ENCODE measurements at regions not wholly inside any gene's neighbourhood (a gene's known extent, or its start where the extent isn't known, plus 50 kb on each side); places are given as distances from the start of the nearest gene placed in this dataset.

DNA sequence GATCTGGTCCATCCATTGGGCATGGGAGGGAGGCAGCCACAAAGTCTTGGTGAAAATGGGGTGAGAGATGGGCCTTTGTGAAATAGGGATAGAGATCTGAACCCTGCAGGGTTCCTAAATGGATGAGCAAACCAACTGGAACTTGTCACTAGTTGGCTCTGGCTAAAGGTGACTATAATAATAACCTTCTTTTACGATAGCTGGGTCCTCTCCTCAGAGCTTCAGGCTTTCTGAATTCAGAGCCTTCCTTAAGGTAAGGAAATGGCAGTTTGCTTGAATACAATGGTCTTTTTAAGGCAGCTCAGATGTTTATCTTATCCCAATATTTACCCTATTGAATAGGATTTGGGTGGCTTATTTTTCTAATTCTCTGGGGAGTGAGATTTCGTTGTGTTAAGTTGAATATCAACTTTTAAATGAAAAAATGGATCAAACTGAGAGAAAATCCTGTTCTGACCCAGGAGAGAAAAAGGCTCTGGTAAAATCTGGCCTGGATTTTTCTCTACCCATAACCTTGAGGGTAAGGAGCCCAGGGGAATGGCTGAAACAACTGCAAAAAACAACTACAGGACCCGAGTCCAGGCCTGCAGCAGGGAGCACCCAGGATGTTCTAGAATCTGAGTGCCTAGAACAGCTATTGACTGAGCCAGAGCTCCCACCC, 61.1 kb upstream of the CXCR4 start:
- H3K9ac ChIP-seq = no peak overlapping the region
- H3K9me3 ChIP-seq (ENCODE audit: control insufficient read depth, low read length) = no peaks in the 10 kb centered on the region
- no peaks in the 10 kb centered on the region for H3K27me3 ChIP-seq (ENCODE audit: control insufficient read depth, insufficient read depth, low read length)
- H3K4me2 ChIP-seq (ENCODE audit: low read length) = no peak overlapping the region
- TF ChIP-seq CTCF (IDR thresholded peaks at IDR 0.05) = no peak
- H2AFZ ChIP-seq = no peak overlapping the region
- no peak overlapping the region for H3K4me3 ChIP-seq (ENCODE audit: low read depth, low read length)
- no peaks in the 10 kb centered on the region for H3K36me3 ChIP-seq (ENCODE audit: control insufficient read depth, insufficient read depth, low read length)
- no peak overlapping the region for H3K27ac ChIP-seq
- H3K79me2 ChIP-seq = no peaks in the 10 kb centered on the region
- H3K4me1 ChIP-seq = no peaks in the 10 kb centered on the region

- no peaks in the 10 kb centered on the region for H3K36me3 ChIP-seq (ENCODE audit: control insufficient read depth, insufficient read depth, low read length)
Observed at GRCh38 chr2:136175868-136176267, 57.9 kb upstream of the CXCR4 start.

DNA sequence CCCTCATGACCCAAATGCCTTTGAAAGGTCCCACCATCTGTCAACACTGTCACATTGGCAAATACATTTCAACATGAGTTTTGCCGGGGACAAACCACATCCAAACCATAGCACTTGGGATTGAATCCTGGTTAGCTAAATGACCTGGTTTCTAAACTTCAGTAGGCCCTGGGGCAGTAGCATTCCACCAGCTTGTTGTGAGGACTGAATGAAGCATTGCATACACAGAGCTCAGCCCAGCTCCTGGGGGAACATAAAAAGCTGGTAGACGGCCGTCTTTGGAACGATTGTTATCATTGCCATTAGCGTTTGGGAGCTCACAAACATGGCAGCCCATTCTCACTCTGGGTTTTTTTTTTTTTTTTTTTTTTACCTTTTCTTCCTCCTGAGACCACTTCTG, 57.5 kb upstream of the CXCR4 start:
- Histone ChIP-seq H3K27ac (no peak overlapping the region), H3K79me2 (no peaks in the 10 kb centered on the region), H3K4me3 (ENCODE audit: low read depth, low read length) (no peak overlapping the region), H3K27me3 (ENCODE audit: control insufficient read depth, insufficient read depth, low read length) (no peaks in the 10 kb centered on the region), H3K4me1 (no peaks in the 10 kb centered on the region), H3K36me3 (ENCODE audit: control insufficient read depth, insufficient read depth, low read length) (no peaks in the 10 kb centered on the region), H3K9ac (no peak overlapping the region), H2AFZ (no peak overlapping the region), H3K9me3 (ENCODE audit: control insufficient read depth, low read length) (no peaks in the 10 kb centered on the region), H3K4me2 (ENCODE audit: low read length) (no peak overlapping the region)
- TF ChIP-seq CTCF (IDR thresholded peaks at IDR 0.05) = no peak

More at GRCh38 chr2:136175868-136176267, 57.9 kb upstream of the CXCR4 start:
- Histone ChIP-seq H3K27me3 (ENCODE audit: control insufficient read depth, insufficient read depth, low read length) (no peaks in the 10 kb centered on the region), H3K4me1 (no peaks in the 10 kb centered on the region), H3K9ac (no peak overlapping the region), H3K9me3 (ENCODE audit: control insufficient read depth, low read length) (no peaks in the 10 kb centered on the region), H2AFZ (no peak overlapping the region), H3K4me2 (ENCODE audit: low read length) (no peak overlapping the region), H3K27ac (no peak overlapping the region), H3K79me2 (no peaks in the 10 kb centered on the region), H3K4me3 (ENCODE audit: low read depth, low read length) (no peak overlapping the region)
- no peak for TF ChIP-seq CTCF (IDR thresholded peaks at IDR 0.05)

- no peaks in the 10 kb centered on the region for H3K4me1 ChIP-seq
- no peak overlapping the region for H3K27ac ChIP-seq
- no peak overlapping the region for H3K4me3 ChIP-seq (ENCODE audit: low read depth, low read length)
- no peak overlapping the region for H3K4me2 ChIP-seq (ENCODE audit: low read length)
- no peak overlapping the region for H3K9ac ChIP-seq
- H2AFZ ChIP-seq = no peak overlapping the region
- no peaks in the 10 kb centered on the region for H3K27me3 ChIP-seq (ENCODE audit: control insufficient read depth, insufficient read depth, low read length)
- TF ChIP-seq CTCF (IDR thresholded peaks at IDR 0.05) = no peak
- H3K9me3 ChIP-seq (ENCODE audit: control insufficient read depth, low read length) = no peaks in the 10 kb centered on the region
- H3K36me3 ChIP-seq (ENCODE audit: control insufficient read depth, insufficient read depth, low read length) = no peaks in the 10 kb centered on the region
- H3K79me2 ChIP-seq = no peaks in the 10 kb centered on the region
Observed at GRCh38 chr2:136173126-136173525, 55.2 kb upstream of the CXCR4 start.

GRCh38 chr2:136171223-136171622, 53.3 kb upstream of the CXCR4 start:
- Histone ChIP-seq H3K4me3 (ENCODE audit: low read depth, low read length) (no peak overlapping the region), H2AFZ (no peak overlapping the region), H3K27ac (no peak overlapping the region), H3K9me3 (ENCODE audit: control insufficient read depth, low read length) (no peaks in the 10 kb centered on the region), H3K4me1 (no peaks in the 10 kb centered on the region), H3K4me2 (ENCODE audit: low read length) (no peak overlapping the region), H3K27me3 (ENCODE audit: control insufficient read depth, insufficient read depth, low read length) (no peaks in the 10 kb centered on the region), H3K9ac (no peak overlapping the region), H3K79me2 (no peaks in the 10 kb centered on the region), H3K36me3 (ENCODE audit: control insufficient read depth, insufficient read depth, low read length) (no peaks in the 10 kb centered on the region)
- TF ChIP-seq CTCF (IDR thresholded peaks at IDR 0.05) = no peak

Measured in parathyroid adenoma (tissue), 2 donors.